Activated naive CD4-positive, alpha-beta T cell treated with anti-CD3 and anti-CD28 coated beads for 36 hours (primary cell): ENCODE measurements at regions not wholly inside any gene's neighbourhood (a gene's known extent, or its start where the extent isn't known, plus 50 kb on each side); places are given as distances from the start of the nearest gene placed in this dataset.

ENCODE experiments used
- CTCF ChIA-PET: fragments of 350-600 bp; sonication (Branson Sonifier 250); formaldehyde crosslinking; loops from one replicate; lab custom pipeline; 2021; ENCODE audit warnings: antibody characterized with exemption; lab: Charles Lee
- DNase-seq: peaks from one replicate; pipeline ENCODE4 v3.0.0-alpha.2; 2020
- H3K27ac Mint-ChIP-seq: one replicate; pipeline ENCODE4 v1.8.0; 2021; ENCODE audit warnings: mild to moderate bottlenecking, mixed read lengths
- H3K27me3 Mint-ChIP-seq: one replicate; pipeline ENCODE4 v1.8.0; 2021; ENCODE audit warnings: low read depth, mixed read lengths
- H3K36me3 Mint-ChIP-seq: one replicate; pipeline ENCODE4 v1.8.0; 2021; ENCODE audit warnings: low read depth, mixed read lengths
- H3K4me1 Mint-ChIP-seq: one replicate; pipeline ENCODE4 v1.8.0; 2021; ENCODE audit warnings: low read depth, mixed read lengths
- H3K4me3 Mint-ChIP-seq: one replicate; pipeline ENCODE4 v1.8.0; 2021; ENCODE audit warnings: mild to moderate bottlenecking, moderate library complexity, mixed read lengths
- H3K9me3 Mint-ChIP-seq: one replicate; pipeline ENCODE4 v1.8.0; 2021; ENCODE audit warnings: mixed read lengths
- intact Hi-C: fragments of 100-400 bp; cut with micrococcal nuclease; formaldehyde crosslinking; loops from one replicate; pipeline ENCODE4 v1.15.1; 2023

DNA sequence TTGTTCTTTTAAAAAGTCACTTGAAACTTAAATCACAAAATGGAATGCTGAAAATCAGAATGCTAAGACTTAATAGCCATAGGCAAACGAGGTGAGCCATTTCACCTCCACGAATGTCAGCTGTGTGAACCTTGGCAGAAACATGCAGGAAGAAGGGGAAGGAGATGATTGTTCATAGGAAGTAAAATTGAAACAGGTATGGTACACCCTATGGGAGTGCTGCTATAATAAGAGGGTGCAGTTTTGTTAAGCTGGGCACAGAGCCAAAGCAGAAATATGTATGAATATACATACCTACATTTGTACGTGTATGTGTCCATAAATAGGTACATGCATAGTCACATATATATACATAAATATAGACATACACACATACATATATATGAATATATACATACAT, 51.0 kb upstream of the SPINK5 start:
- DNase-seq, result no peak
- H3K36me3 Mint-ChIP-seq, result no peaks in the 10 kb centered on the region
- H3K4me1 Mint-ChIP-seq, result no peaks in the 10 kb centered on the region
- intact Hi-C loops, result no loop called here
- no peak overlapping the region for H3K4me3 Mint-ChIP-seq
- no peak overlapping the region for H3K27ac Mint-ChIP-seq
- no peaks in the 10 kb centered on the region for H3K27me3 Mint-ChIP-seq
- CTCF ChIA-PET, result no interaction called here
- H3K9me3 Mint-ChIP-seq, result no peaks in the 10 kb centered on the region

DNA sequence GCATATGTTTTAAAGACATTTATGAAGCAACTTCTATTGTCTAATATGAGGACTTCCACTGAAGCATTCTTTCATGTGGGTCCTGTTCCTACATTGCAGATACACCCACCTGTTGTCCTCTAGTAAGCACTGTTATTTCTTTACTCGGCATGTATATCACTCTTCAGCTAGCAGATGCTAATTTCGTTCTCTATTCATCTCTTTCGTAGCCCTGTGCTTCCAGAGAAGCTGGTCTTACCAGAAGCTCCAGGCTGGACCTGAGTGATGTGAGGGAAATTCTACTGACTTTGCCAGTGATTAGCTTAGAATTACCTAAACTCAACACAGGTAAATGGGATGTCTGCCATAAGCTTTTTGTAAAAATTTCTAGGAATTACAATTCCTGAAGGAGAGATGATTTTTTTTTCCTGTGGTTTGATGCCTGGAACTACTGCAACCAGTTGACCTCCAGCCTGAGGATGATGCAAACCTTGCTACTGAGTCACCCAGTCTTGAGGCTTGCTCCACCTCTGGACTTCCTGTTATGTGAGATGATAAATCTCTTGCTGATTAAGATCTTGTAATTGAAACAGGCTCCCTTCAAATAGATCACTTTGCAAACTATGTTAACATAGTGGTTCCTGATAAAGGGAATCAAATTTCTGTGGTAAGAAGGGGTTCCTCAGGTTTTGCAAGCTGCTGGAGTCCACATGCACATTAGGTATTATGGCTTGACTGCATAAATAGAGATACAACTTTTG, 52.2 kb upstream of the SPINK5 start:
- H3K27me3 Mint-ChIP-seq, result no peaks in the 10 kb centered on the region
- no peak overlapping the region for H3K27ac Mint-ChIP-seq
- no peak overlapping the region for H3K4me3 Mint-ChIP-seq
- no peaks in the 10 kb centered on the region for H3K36me3 Mint-ChIP-seq
- intact Hi-C loops, result no loop called here
- H3K9me3 Mint-ChIP-seq, result no peaks in the 10 kb centered on the region
- CTCF ChIA-PET, result no interaction called here
- DNase-seq, result no peak
- no peaks in the 10 kb centered on the region for H3K4me1 Mint-ChIP-seq

DNA sequence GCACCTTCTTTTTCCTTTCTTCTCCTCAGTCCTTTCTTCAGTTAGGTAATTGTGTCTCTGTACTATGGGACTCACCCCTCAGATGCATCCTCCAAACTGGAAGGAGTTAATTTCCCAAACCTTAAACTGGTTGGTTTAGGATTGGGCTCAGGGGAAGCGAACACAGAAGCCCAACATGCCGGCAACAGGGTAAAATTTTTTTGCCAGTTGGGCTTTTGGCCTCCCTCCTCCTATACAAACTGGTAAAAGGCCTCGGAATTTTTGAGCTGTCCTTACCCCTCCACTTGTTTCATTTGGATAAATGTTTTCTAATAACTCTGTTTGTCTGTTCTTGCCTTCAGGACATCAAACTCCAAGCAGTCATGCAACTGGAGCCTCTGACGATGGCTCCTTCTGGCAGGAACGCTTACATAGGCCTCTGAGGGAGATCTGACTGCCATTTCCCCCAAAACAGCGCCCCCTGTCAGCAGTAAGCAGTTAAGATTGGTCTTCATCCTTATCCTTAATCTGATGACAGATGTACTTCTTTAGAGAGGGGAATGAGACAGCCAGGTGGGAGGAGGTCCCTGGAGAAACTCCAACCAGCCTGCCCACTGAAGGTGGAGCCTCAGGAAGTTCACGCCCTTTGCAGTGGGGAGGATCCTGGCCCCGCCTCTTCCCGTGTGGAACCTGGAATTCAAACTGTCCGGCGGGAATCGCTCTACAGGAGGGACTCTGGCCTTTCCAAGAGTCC, 57.8 kb upstream of the SPINK5 start:
- intact Hi-C loops, result no loop called here
- H3K36me3 Mint-ChIP-seq, result no peaks in the 10 kb centered on the region
- no peak overlapping the region for H3K4me3 Mint-ChIP-seq
- H3K9me3 Mint-ChIP-seq, result peaks cover 14% of the 10 kb centered on the region
- CTCF ChIA-PET, result no interaction called here
- H3K27me3 Mint-ChIP-seq, result no peaks in the 10 kb centered on the region
- DNase-seq, result no peak
- H3K4me1 Mint-ChIP-seq, result no peaks in the 10 kb centered on the region
- H3K27ac Mint-ChIP-seq, result no peak overlapping the region

DNA sequence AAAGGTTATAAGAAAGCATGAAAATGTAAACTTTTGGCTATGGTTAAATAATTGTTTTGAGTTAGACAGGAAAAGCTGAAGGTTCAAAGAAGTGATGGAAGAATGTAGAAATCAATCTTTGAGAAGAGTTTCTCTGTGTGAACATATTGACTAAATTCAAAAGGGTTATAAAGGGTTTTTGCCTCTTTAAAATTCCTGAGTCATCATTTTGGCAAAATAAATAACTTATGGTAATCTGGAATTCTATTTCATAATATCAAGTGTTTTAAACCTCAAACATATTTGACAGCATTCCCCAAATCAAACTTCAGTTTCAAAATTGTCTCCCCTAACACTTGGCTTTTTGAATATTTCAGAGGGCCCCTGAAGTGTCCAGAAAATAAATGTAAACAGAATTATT, 60.6 kb upstream of the SPINK5 start:
- CTCF ChIA-PET, result no interaction called here

DNA sequence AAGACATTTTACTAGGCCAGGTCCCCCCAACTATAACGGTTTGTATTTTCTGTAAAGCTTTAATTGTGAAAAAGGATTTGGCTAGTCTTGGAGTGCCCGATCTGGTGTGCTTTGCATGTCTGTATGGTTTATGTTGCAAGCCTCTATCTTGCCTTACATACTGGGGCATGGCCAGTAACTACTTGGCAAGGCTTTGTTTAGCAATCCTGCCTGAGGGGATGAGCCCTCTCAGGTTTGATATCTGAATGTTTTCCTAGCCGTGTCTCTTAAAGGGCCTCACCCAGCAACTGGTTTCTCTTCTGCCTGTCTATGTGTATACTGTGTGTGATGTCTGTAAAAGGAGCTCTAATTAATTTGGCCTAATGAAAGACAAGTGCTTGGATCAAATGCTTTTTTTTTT, 61.3 kb upstream of the SPINK5 start:
- intact Hi-C loops, result no loop called here
- CTCF ChIA-PET, result no interaction called here
- H3K36me3 Mint-ChIP-seq, result no peaks in the 10 kb centered on the region
- peaks cover 25% of the 10 kb centered on the region for H3K9me3 Mint-ChIP-seq
- no peaks in the 10 kb centered on the region for H3K27me3 Mint-ChIP-seq
- no peaks in the 10 kb centered on the region for H3K4me1 Mint-ChIP-seq
- no peak for DNase-seq
- H3K27ac Mint-ChIP-seq, result no peak overlapping the region
- no peak overlapping the region for H3K4me3 Mint-ChIP-seq

More for the DNA sequence above, 60.6 kb upstream of the SPINK5 start:
- Mint-ChIP-seq H3K9me3 (peaks cover 25% of the 10 kb centered on the region), H3K4me1 (no peaks in the 10 kb centered on the region), H3K27ac (no peak overlapping the region), H3K36me3 (no peaks in the 10 kb centered on the region), H3K27me3 (no peaks in the 10 kb centered on the region), H3K4me3 (no peak overlapping the region)
- DNase-seq, result no peak
- intact Hi-C loops, result no loop called here

DNA sequence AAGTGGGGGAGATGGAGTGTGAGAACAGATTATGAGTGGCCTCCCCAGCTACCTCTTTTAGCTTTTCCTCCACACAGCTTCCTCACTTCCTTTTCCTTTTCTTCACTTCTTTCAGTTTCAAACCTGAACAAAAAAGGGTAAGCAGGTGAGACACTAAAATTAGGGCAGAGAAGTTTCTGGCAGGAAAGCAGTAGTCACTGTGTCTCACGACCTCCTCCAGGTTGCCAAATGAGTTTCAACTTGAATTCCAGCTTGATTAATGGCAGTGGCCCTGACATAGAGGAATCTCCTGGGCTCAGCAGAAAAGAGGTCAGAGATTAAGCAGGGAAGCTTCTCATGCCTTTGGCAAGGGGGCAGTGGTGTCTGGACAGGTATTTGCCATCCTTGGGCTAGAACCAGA, 63.7 kb upstream of the SPINK5 start:
- Mint-ChIP-seq H3K4me1 (no peaks in the 10 kb centered on the region), H3K27ac (no peak overlapping the region), H3K36me3 (no peaks in the 10 kb centered on the region), H3K9me3 (peaks cover 25% of the 10 kb centered on the region), H3K4me3 (no peak overlapping the region), H3K27me3 (peaks cover 3% of the 10 kb centered on the region)
- intact Hi-C loops, result no loop called here
- DNase-seq, result no peak
- CTCF ChIA-PET, result no interaction called here

DNA sequence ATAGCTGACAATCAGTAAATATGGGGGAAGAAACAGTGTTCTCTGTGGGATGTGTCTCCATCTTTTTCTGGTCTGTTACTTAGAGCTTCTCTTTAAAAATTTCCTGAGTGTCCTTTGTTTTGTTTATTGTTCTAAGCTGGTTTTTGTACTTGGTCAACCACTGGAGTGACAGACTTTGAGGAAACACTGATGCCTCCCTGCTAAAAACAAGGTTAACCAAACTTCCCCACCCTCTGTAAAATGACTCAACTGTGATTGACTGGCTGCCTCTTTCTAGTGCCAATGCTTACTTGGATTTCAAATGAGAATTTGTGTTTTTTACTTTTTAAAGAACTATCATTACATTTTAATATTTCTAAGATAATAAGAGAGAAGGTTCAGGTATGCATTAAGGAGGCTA, 65.1 kb upstream of the SPINK5 start:
- peaks cover 25% of the 10 kb centered on the region for H3K9me3 Mint-ChIP-seq
- CTCF ChIA-PET, result no interaction called here
- no peak for DNase-seq
- H3K27ac Mint-ChIP-seq, result no peak overlapping the region
- H3K36me3 Mint-ChIP-seq, result no peaks in the 10 kb centered on the region
- H3K27me3 Mint-ChIP-seq, result peaks cover 3% of the 10 kb centered on the region
- intact Hi-C loops, result no loop called here
- H3K4me1 Mint-ChIP-seq, result no peaks in the 10 kb centered on the region
- no peak overlapping the region for H3K4me3 Mint-ChIP-seq

DNA sequence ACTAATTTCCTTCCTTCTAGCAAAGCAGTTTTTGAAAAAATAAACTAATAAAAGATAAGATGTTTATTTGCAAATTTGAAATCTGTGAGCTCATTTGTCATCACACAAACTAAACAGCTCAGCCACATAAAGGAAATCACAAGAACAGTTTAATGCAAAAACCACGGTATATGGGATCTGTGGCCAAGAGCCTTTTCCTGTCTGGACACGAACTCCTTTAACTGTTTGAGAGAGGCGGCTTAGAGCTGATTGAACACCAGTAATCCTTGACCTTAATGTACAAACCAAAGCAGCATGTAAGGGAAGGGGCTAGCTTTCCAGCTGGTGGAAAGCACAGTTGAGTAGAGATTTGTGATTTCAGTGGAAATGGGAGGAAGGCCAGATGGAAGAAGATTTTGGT, 66.3 kb upstream of the SPINK5 start:
- Mint-ChIP-seq H3K36me3 (no peaks in the 10 kb centered on the region), H3K27me3 (peaks cover 3% of the 10 kb centered on the region), H3K4me1 (no peaks in the 10 kb centered on the region), H3K9me3 (peaks cover 22% of the 10 kb centered on the region), H3K4me3 (no peak overlapping the region), H3K27ac (no peak overlapping the region)
- no peak for DNase-seq
- CTCF ChIA-PET, result no interaction called here
- intact Hi-C loops, result no loop called here

DNA sequence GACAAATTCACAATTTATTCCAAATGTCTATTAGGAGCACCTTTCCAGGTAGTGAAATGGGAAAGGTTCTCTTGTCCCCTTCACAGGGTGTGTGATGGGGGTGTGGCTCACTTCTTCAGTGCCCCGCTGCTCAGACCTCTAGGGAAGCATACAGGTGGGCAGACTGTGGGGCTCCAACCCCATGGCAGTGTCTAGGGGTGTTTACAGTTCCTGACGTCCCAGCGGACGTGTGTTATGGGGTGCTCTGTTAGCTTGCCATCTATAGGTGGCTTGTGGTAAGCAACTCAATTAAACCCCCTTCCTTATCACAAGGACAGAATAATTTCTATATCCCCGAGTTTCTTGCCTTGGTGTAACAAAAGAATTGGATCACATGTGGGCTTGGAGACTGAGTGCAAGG, 67.4 kb upstream of the SPINK5 start:
- Mint-ChIP-seq H3K4me3 (no peak overlapping the region), H3K4me1 (no peaks in the 10 kb centered on the region), H3K36me3 (no peaks in the 10 kb centered on the region), H3K27me3 (peaks cover 3% of the 10 kb centered on the region), H3K9me3 (peaks cover 11% of the 10 kb centered on the region), H3K27ac (no peak overlapping the region)
- intact Hi-C loops, result no loop called here
- CTCF ChIA-PET, result no interaction called here
- DNase-seq, result no peak

DNA sequence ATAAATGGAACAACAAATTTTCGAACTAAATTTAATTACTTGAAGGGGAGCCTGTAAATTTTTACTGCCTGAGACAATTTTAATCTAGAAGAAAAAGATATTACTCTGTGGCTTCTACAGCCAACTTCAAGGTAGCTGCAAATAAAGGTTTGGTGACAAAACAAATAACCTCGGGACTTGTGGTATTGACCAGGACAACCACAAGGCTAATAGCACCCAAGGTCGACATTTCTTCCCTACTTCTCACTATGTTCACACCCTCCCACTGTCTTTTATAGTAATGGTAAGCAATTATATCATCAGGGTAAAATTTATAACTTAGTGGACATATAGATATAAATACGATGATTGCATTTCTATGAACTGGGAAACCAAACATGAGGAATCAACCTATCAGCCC, 67.9 kb upstream of the SPINK5 start:
- H3K36me3 Mint-ChIP-seq, result no peaks in the 10 kb centered on the region
- no peaks in the 10 kb centered on the region for H3K4me1 Mint-ChIP-seq
- intact Hi-C loops, result no loop called here
- H3K27ac Mint-ChIP-seq, result no peak overlapping the region
- H3K4me3 Mint-ChIP-seq, result no peak overlapping the region
- CTCF ChIA-PET, result no interaction called here
- peaks cover 11% of the 10 kb centered on the region for H3K9me3 Mint-ChIP-seq
- DNase-seq, result no peak
- H3K27me3 Mint-ChIP-seq, result peaks cover 3% of the 10 kb centered on the region

DNA sequence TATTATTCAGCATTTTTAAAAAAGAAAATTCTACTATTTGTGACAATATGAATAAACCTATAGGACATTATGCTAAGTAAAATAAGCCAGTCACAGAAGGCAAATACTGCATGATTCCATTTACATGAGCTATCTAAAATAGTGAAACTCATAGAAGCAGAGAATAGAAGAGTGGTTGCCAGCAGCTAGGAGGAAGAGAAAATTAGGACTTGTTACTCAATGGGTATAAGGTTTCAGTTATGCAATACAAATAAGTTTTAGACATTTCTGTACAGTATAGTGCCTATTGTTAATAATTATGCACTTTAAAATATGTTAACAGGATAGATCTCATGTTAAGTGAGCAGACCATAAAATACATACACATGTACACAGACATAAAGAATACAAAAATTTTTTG, 73.8 kb upstream of the SPINK5 start:
- Mint-ChIP-seq H3K4me3 (no peak overlapping the region), H3K27ac (no peak overlapping the region), H3K9me3 (no peaks in the 10 kb centered on the region), H3K36me3 (no peaks in the 10 kb centered on the region), H3K4me1 (no peaks in the 10 kb centered on the region), H3K27me3 (no peaks in the 10 kb centered on the region)
- DNase-seq, result no peak
- CTCF ChIA-PET, result no interaction called here
- intact Hi-C loops, result no loop called here

DNA sequence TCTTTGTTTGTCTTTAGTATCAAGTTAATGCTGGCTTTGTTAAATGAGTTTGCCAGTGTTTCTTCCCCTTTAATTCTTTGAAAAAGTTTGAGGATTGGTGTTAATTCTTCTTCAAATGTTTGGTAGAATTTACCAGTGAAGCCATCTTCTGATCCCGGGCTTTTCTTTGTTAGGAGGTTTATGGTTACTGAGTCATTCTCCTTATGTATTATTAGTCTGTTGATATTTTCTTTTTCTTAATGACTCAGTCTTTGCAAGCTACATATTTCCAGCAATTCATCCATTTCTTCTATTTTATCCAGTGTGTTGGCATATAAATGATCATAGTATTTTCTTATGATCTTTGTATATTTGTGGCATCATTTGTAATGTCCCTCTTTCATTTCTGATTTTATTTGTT, 74.5 kb upstream of the SPINK5 start:
- H3K36me3 Mint-ChIP-seq, result no peaks in the 10 kb centered on the region
- intact Hi-C loops, result no loop called here
- CTCF ChIA-PET, result interaction anchor here (0.7 kb wide), 1 partner anchor 97 kb away, joined by 4 read pairs; no protein-coding TSS in a partner anchor
- no peaks in the 10 kb centered on the region for H3K27me3 Mint-ChIP-seq
- no peak overlapping the region for H3K27ac Mint-ChIP-seq
- DNase-seq, result no peak
- H3K4me1 Mint-ChIP-seq, result no peaks in the 10 kb centered on the region
- no peaks in the 10 kb centered on the region for H3K9me3 Mint-ChIP-seq
- no peak overlapping the region for H3K4me3 Mint-ChIP-seq

DNA sequence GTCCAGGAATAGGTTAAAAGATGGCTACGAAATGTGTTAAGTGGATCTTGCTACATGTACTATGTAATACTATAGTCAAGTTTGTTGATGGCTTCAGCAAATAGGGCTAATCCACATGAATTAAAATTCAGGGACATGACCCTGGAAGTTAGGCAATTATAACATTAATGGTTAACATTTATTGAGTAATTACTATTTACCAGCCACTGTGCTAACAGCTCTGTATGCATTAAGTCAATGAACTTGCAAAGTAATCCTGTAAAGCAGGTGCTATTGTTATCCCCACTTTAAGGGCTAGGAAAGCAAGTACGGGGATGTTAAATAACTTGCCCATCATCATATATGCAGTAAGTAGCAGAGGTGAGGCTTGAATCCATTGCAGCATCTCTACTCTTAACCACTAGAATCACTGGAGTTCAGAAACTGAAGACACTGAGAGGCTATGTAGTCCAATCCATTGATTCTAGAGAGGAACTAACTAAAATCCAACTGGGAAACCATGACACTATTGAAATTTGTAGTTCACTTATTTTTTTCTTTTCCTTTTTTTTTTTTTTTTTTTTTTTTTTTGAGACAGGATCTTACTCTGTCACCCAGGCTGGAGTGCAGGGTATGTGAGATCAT, 77.5 kb upstream of the SPINK5 start:
- H3K4me1 Mint-ChIP-seq, result no peaks in the 10 kb centered on the region
- CTCF ChIA-PET, result no interaction called here
- H3K4me3 Mint-ChIP-seq, result no peak overlapping the region
- H3K36me3 Mint-ChIP-seq, result no peaks in the 10 kb centered on the region
- H3K27me3 Mint-ChIP-seq, result no peaks in the 10 kb centered on the region
- H3K27ac Mint-ChIP-seq, result no peak overlapping the region
- H3K9me3 Mint-ChIP-seq, result no peaks in the 10 kb centered on the region
- intact Hi-C loops, result no loop called here
- no peak for DNase-seq
